GM23338 (cell line): ENCODE measurements at regions not wholly inside any gene's neighbourhood (a gene's known extent, or its start where the extent isn't known, plus 50 kb on each side); places are given as distances from the start of the nearest gene placed in this dataset.

ENCODE experiments used
- ATAC-seq: fragments of 200-7000 bp; cut with Tn5 transposase; 3 replicates; pipeline ENCODE4 v1.9.1; 2020
- DNase-seq: peaks from one replicate; pipeline ENCODE4 v3.0.0-alpha.2; 2015; ENCODE audit warnings: low spot score
- H2AFZ ChIP-seq: fragments of 200-600 bp; sonication (generic); 2 replicates; pipeline ENCODE4 v1.8.0; 2016; ENCODE audit warnings: antibody characterized with exemption, mild to moderate bottlenecking, moderate library complexity
- H3F3A ChIP-seq: fragments of 200-600 bp; sonication (generic); replicated peaks from 2 replicates; pipeline ENCODE4 v1.8.0; 2017; ENCODE audit warnings: antibody characterized with exemption, mixed run types, low read depth
- H3K27ac ChIP-seq: fragments of 200-600 bp; sonication (generic); 2 replicates; pipeline ENCODE4 v1.6.1; 2016; ENCODE audit warnings: low read depth
- H3K27me3 ChIP-seq: fragments of 200-600 bp; sonication (generic); 2 replicates; pipeline ENCODE4 v1.8.0; 2016; ENCODE audit warnings: mild to moderate bottlenecking, mixed run types, moderate library complexity; ENCODE audit not compliant: insufficient read depth
- H3K36me3 ChIP-seq: fragments of 200-600 bp; sonication (generic); 2 replicates; pipeline ENCODE4 v1.8.0; 2016; ENCODE audit warnings: mild to moderate bottlenecking; ENCODE audit not compliant: insufficient read depth
- H3K4me1 ChIP-seq: fragments of 200-600 bp; sonication (generic); 2 replicates; pipeline ENCODE4 v1.8.0; 2016; ENCODE audit warnings: mild to moderate bottlenecking, moderate library complexity; ENCODE audit not compliant: insufficient read depth
- H3K4me2 ChIP-seq: fragments of 200-600 bp; sonication (generic); 2 replicates; pipeline ENCODE4 v1.7.1; 2017; ENCODE audit warnings: mixed run types
- H3K4me3 ChIP-seq: fragments of 200-600 bp; sonication (generic); 2 replicates; pipeline ENCODE4 v1.6.1; 2016; ENCODE audit warnings: mixed run types
- H3K79me2 ChIP-seq: fragments of 200-600 bp; sonication (generic); replicated peaks from 2 replicates; pipeline ENCODE4 v1.8.0; 2017; ENCODE audit warnings: mild to moderate bottlenecking; ENCODE audit not compliant: insufficient read depth
- H3K9me2 ChIP-seq: fragments of 200-600 bp; sonication (generic); 2 replicates; pipeline ENCODE4 v1.8.0; 2017; ENCODE audit not compliant: insufficient read depth
- H4K20me1 ChIP-seq: fragments of 200-600 bp; sonication (generic); replicated peaks from 2 replicates; pipeline ENCODE4 v1.8.0; 2017; ENCODE audit warnings: mild to moderate bottlenecking; ENCODE audit not compliant: insufficient read depth
- H3K27ac Mint-ChIP-seq: 2 replicates; pipeline ENCODE4 v1.8.0; 2020; ENCODE audit warnings: inconsistent platforms, mild to moderate bottlenecking, moderate library complexity, mixed read lengths
- H3K27me3 Mint-ChIP-seq: 3 replicates; pipeline ENCODE4 v1.8.0; 2022; ENCODE audit warnings: low read depth, mild to moderate bottlenecking, moderate library complexity, mixed read lengths, inconsistent platforms; ENCODE audit not compliant: insufficient read depth, poor library complexity
- H3K36me3 Mint-ChIP-seq: 3 replicates; pipeline ENCODE4 v1.8.0; 2021; ENCODE audit warnings: low read depth, mild to moderate bottlenecking, inconsistent platforms, moderate library complexity, mixed read lengths
- H3K4me1 Mint-ChIP-seq: 3 replicates; pipeline ENCODE4 v1.8.0; 2020; ENCODE audit warnings: mild to moderate bottlenecking, inconsistent platforms, mixed read lengths
- H3K4me3 Mint-ChIP-seq: 3 replicates; pipeline ENCODE4 v1.8.0; 2021; ENCODE audit warnings: moderate library complexity, mild to moderate bottlenecking, inconsistent platforms, mixed read lengths
- H3K9me3 Mint-ChIP-seq: 3 replicates; pipeline ENCODE4 v1.8.0; 2020; ENCODE audit warnings: moderate library complexity, mild to moderate bottlenecking, inconsistent platforms, mixed read lengths
- CREB1 ChIP-seq: fragments of 250-450 bp; sonication (Bioruptor Pico); IDR thresholded peaks from 2 replicates; pipeline ENCODE4 v1.5.0; 2020; ENCODE audit warnings: low read depth, mild to moderate bottlenecking, moderate library complexity
- ETS1 ChIP-seq: IDR thresholded peaks from 2 replicates; pipeline ENCODE4 v1.6.1; 2016; ENCODE audit warnings: antibody characterized with exemption
- EZH2 ChIP-seq: fragments of 200-600 bp; sonication (generic); IDR thresholded peaks from one replicate; pipeline ENCODE4 v1.8.0; 2017; ENCODE audit warnings: antibody characterized with exemption, mild to moderate bottlenecking, low read depth; ENCODE audit not compliant: unreplicated experiment
- EZH2phosphoT487 ChIP-seq: fragments of 200-600 bp; sonication (generic); IDR thresholded peaks from one replicate; pipeline ENCODE4 v1.8.1; 2018; ENCODE audit warnings: antibody characterized with exemption; ENCODE audit not compliant: unreplicated experiment
- JUNB ChIP-seq: IDR thresholded peaks from one replicate; pipeline ENCODE4 v1.6.1; 2016; ENCODE audit warnings: antibody characterized with exemption; ENCODE audit not compliant: unreplicated experiment
- NANOG ChIP-seq: IDR thresholded peaks from 2 replicates; pipeline ENCODE4 v1.6.1; 2016; ENCODE audit warnings: antibody characterized with exemption, borderline replicate concordance
- POLR2AphosphoS5 ChIP-seq: IDR thresholded peaks from 2 replicates; pipeline ENCODE4 v1.6.1; 2016; ENCODE audit warnings: antibody characterized with exemption, low read depth
- REST ChIP-seq: IDR thresholded peaks from one replicate; pipeline ENCODE4 v1.6.1; 2018; ENCODE audit warnings: antibody characterized with exemption; ENCODE audit not compliant: unreplicated experiment
- STAT1 ChIP-seq: IDR thresholded peaks from one replicate; pipeline ENCODE4 v1.6.1; 2016; ENCODE audit warnings: antibody characterized with exemption; ENCODE audit not compliant: unreplicated experiment
- ZNF114 ChIP-seq: fragments of 250-450 bp; sonication (Bioruptor Pico); IDR thresholded peaks from 2 replicates; pipeline ENCODE4 v1.5.0; 2020; ENCODE audit warnings: mild to moderate bottlenecking, moderate library complexity
- ZNF331 ChIP-seq: fragments of 250-450 bp; sonication (Bioruptor Pico); IDR thresholded peaks from 2 replicates; pipeline ENCODE4 v1.5.0; 2020; ENCODE audit warnings: low read depth, mild to moderate bottlenecking, moderate library complexity
- ZNF462 ChIP-seq: fragments of 250-450 bp; sonication (Bioruptor Pico); IDR thresholded peaks from 2 replicates; pipeline ENCODE4 v1.5.0; 2020; ENCODE audit warnings: mild to moderate bottlenecking, moderate library complexity
- TF ChIP-seq, protein P1 (sequence below), 2 experiments: fragments of 200-600 bp in 1 of 2; sonication (generic) in 1 of 2; conservative IDR thresholded peaks; 2 replicates each; pipeline versions ENCODE4 v1.5.1 to v1.6.1; 2016 to 2017; ENCODE audit warnings: antibody characterized with exemption in 2 of 2, low read depth in 2 of 2, mild to moderate bottlenecking in 2 of 2, moderate library complexity in 1 of 2

DNA sequence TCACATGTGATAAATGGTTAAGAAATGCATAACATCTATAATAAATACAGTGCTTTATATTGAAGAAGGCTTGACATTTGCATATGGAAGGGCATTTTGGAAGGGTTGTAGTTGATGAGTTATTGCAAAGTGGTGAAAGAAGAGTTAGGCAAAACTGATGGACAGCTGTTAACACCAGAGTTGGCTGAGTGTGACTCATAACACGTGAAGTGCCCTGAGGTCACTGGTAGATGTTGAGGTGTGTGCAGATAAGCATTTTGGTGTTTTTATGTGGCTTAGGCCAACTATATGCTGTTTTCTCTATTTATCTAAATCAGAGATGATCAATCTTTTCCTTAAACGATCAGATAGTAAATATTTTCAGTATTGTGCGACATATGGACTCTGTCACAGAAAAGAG is 154.3 kb upstream of the KCNH7 start:
- no peak for ATAC-seq
- no peak overlapping the region for H3K4me3 Mint-ChIP-seq
- no peak for DNase-seq
- Histone ChIP-seq H3K36me3 (no peaks in the 10 kb centered on the region), H3K27ac (no peak overlapping the region), H2AFZ (no peak overlapping the region), H3K4me3 (no peak overlapping the region), H4K20me1 (no peaks in the 10 kb centered on the region), H3F3A (no peaks in the 10 kb centered on the region), H3K9me2 (no peaks in the 10 kb centered on the region), H3K27me3 (no peaks in the 10 kb centered on the region), H3K4me1 (no peaks in the 10 kb centered on the region), H3K4me2 (no peak overlapping the region), H3K79me2 (no peaks in the 10 kb centered on the region)
- TF ChIP-seq ETS1: no peak
- TF ChIP-seq CREB1 (CRISPR knock-in tag): no peak
- TF ChIP-seq, protein P1, sequence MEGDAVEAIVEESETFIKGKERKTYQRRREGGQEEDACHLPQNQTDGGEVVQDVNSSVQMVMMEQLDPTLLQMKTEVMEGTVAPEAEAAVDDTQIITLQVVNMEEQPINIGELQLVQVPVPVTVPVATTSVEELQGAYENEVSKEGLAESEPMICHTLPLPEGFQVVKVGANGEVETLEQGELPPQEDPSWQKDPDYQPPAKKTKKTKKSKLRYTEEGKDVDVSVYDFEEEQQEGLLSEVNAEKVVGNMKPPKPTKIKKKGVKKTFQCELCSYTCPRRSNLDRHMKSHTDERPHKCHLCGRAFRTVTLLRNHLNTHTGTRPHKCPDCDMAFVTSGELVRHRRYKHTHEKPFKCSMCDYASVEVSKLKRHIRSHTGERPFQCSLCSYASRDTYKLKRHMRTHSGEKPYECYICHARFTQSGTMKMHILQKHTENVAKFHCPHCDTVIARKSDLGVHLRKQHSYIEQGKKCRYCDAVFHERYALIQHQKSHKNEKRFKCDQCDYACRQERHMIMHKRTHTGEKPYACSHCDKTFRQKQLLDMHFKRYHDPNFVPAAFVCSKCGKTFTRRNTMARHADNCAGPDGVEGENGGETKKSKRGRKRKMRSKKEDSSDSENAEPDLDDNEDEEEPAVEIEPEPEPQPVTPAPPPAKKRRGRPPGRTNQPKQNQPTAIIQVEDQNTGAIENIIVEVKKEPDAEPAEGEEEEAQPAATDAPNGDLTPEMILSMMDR (conservative IDR thresholded peaks at IDR 0.05; ENCODE audit: low read depth in 2 of 2): no peak
- TF ChIP-seq STAT1: no peak
- no peak for TF ChIP-seq ZNF462
- TF ChIP-seq EZH2: no peak
- no peak for TF ChIP-seq EZH2phosphoT487
- TF ChIP-seq ZNF331 (CRISPR knock-in tag): no peak
- no peak for TF ChIP-seq JUNB
- no peak for TF ChIP-seq NANOG
- no peak for TF ChIP-seq ZNF114 (CRISPR knock-in tag)
- no peak for TF ChIP-seq REST
- TF ChIP-seq POLR2AphosphoS5: no peak
- no peaks in the 10 kb centered on the region for H3K27me3 Mint-ChIP-seq
- H3K36me3 Mint-ChIP-seq: no peaks in the 10 kb centered on the region
- H3K27ac Mint-ChIP-seq: no peak overlapping the region
- no peaks in the 10 kb centered on the region; the same call in 2 of the 3 replicates for H3K4me1 Mint-ChIP-seq
- no peaks in the 10 kb centered on the region for H3K9me3 Mint-ChIP-seq
